OCI-LY1 (cell line): ENCODE measurements at regions not wholly inside any gene's neighbourhood (a gene's known extent, or its start where the extent isn't known, plus 50 kb on each side); places are given as distances from the start of the nearest gene placed in this dataset.

Experiments used
- H2AFZ ChIP-seq: fragments of 200-600 bp; sonication (generic), shearing (Covaris generic); 2 replicates; pipeline ENCODE4 v1.6.0; 2014; ENCODE audit warnings: antibody characterized with exemption, mild to moderate bottlenecking, low read length
- H3F3A ChIP-seq: fragments of 200-600 bp; sonication (generic), shearing (Covaris generic); 2 replicates; pipeline ENCODE4 v1.6.0; 2014; ENCODE audit warnings: mild to moderate bottlenecking, antibody characterized with exemption, low read length, moderate library complexity; ENCODE audit not compliant: insufficient read depth
- H3K27ac ChIP-seq: fragments of 200-600 bp; sonication (generic); 2 replicates; pipeline ENCODE4 v1.5.1; 2014; ENCODE audit warnings: low read length, mixed run types, mild to moderate bottlenecking, low read depth; ENCODE audit not compliant: poor library complexity, severe bottlenecking
- H3K27me3 ChIP-seq: fragments of 200-600 bp; sonication (generic); 2 replicates; pipeline ENCODE4 v1.6.0; 2014; ENCODE audit warnings: antibody characterized with exemption, mild to moderate bottlenecking, low read length, moderate library complexity; ENCODE audit not compliant: insufficient read depth
- H3K36me3 ChIP-seq: fragments of 200-600 bp; sonication (generic); 2 replicates; pipeline ENCODE4 v1.6.1; 2014; ENCODE audit warnings: mild to moderate bottlenecking, antibody characterized with exemption, low read length, moderate library complexity, mixed read lengths; ENCODE audit not compliant: insufficient read depth
- H3K4me1 ChIP-seq: fragments of 200-600 bp; sonication (generic); 2 replicates; pipeline ENCODE4 v1.5.1; 2014; ENCODE audit warnings: mild to moderate bottlenecking, low read length, moderate library complexity; ENCODE audit not compliant: insufficient read depth, severe bottlenecking
- H3K4me2 ChIP-seq: fragments of 200-600 bp; sonication (generic), shearing (Covaris generic); 2 replicates; pipeline ENCODE4 v1.6.1; 2014; ENCODE audit warnings: low read length
- H3K4me3 ChIP-seq: fragments of 200-600 bp; sonication (generic); 2 replicates; pipeline ENCODE4 v1.5.1; 2014; ENCODE audit warnings: low read length, low read depth, mild to moderate bottlenecking, mixed read lengths; ENCODE audit not compliant: poor library complexity, severe bottlenecking
- H3K79me2 ChIP-seq: fragments of 200-600 bp; shearing (Covaris generic); 2 replicates; pipeline ENCODE4 v1.6.1; 2016; ENCODE audit warnings: mixed run types, low read length, mixed read lengths; ENCODE audit not compliant: insufficient read depth
- H3K9ac ChIP-seq: fragments of 200-600 bp; sonication (generic), shearing (Covaris generic); 2 replicates; pipeline ENCODE4 v1.6.1; 2014; ENCODE audit warnings: mild to moderate bottlenecking, low read length, mixed read lengths
- H3K9me2 ChIP-seq: fragments of 200-600 bp; sonication (generic), shearing (Covaris generic); 2 replicates; pipeline ENCODE4 v1.6.1; 2014; ENCODE audit warnings: low read depth, mild to moderate bottlenecking, low read length, mixed read lengths
- H3K9me3 ChIP-seq: fragments of 200-600 bp; shearing (Covaris generic); 2 replicates; pipeline ENCODE4 v1.6.1; 2014; ENCODE audit warnings: low read length, mixed read lengths
- H4K20me1 ChIP-seq: fragments of 200-600 bp; sonication (generic), shearing (Covaris generic); 2 replicates; pipeline ENCODE4 v1.6.0; 2016; ENCODE audit warnings: mild to moderate bottlenecking, low read length; ENCODE audit not compliant: insufficient read depth
- CTCF ChIP-seq: fragments of 200-600 bp; sonication (generic), shearing (Covaris generic); IDR thresholded peaks from 2 replicates; pipeline ENCODE4 v1.5.1; 2017; ENCODE audit warnings: mild to moderate bottlenecking, antibody characterized with exemption, low read length, moderate library complexity, mixed read lengths
- EZH2 ChIP-seq: fragments of 200-600 bp; sonication (generic), shearing (Covaris generic); IDR thresholded peaks from 2 replicates; pipeline ENCODE4 v1.8.0; 2017; ENCODE audit warnings: borderline replicate concordance, mixed run types, mild to moderate bottlenecking, antibody characterized with exemption, low read length, moderate library complexity, mixed read lengths

- Histone ChIP-seq H4K20me1 (no peaks in the 10 kb centered on the region), H3K4me2 (no peak overlapping the region), H3K27me3 (no peaks in the 10 kb centered on the region), H3K79me2 (no peaks in the 10 kb centered on the region), H3K9me2 (no peaks in the 10 kb centered on the region), H3K4me3 (no peak overlapping the region), H3K36me3 (no peaks in the 10 kb centered on the region), H2AFZ (no peak overlapping the region), H3K9me3 (no peaks in the 10 kb centered on the region), H3K9ac (no peak overlapping the region), H3K27ac (no peak overlapping the region), H3K4me1 (no peaks in the 10 kb centered on the region), H3F3A (no peaks in the 10 kb centered on the region)
- no peak for TF ChIP-seq CTCF
- no peak for TF ChIP-seq EZH2
Observed at GRCh38 chr12:19867151-19867550, 427.9 kb downstream of the AEBP2 start.

GRCh38 chr12:19867970-19868369 lies 428.7 kb downstream of the AEBP2 start:
- no peaks in the 10 kb centered on the region for H3F3A ChIP-seq
- H3K9ac ChIP-seq = no peak overlapping the region
- no peak overlapping the region for H2AFZ ChIP-seq
- H3K79me2 ChIP-seq = no peaks in the 10 kb centered on the region
- H3K9me3 ChIP-seq = no peaks in the 10 kb centered on the region
- no peak overlapping the region for H3K4me3 ChIP-seq
- H3K36me3 ChIP-seq = no peaks in the 10 kb centered on the region
- H4K20me1 ChIP-seq = no peaks in the 10 kb centered on the region
- no peak overlapping the region for H3K27ac ChIP-seq
- TF ChIP-seq EZH2 = no peak
- no peak for TF ChIP-seq CTCF
- no peak overlapping the region for H3K4me2 ChIP-seq
- H3K27me3 ChIP-seq = no peaks in the 10 kb centered on the region
- H3K4me1 ChIP-seq = no peaks in the 10 kb centered on the region
- no peaks in the 10 kb centered on the region for H3K9me2 ChIP-seq

- no peak overlapping the region for H3K9ac ChIP-seq
- no peak overlapping the region for H3K4me3 ChIP-seq
Observed at GRCh38 chr12:19869413-19869812, 430.1 kb downstream of the AEBP2 start.

More at GRCh38 chr12:19869413-19869812, 430.1 kb downstream of the AEBP2 start:
- TF ChIP-seq EZH2 (no peak), CTCF (no peak)
- Histone ChIP-seq H3K27me3 (no peaks in the 10 kb centered on the region), H2AFZ (no peak overlapping the region), H3K4me2 (no peak overlapping the region), H4K20me1 (no peaks in the 10 kb centered on the region), H3K36me3 (no peaks in the 10 kb centered on the region), H3K4me1 (no peaks in the 10 kb centered on the region), H3K9me2 (no peaks in the 10 kb centered on the region), H3K27ac (no peak overlapping the region), H3F3A (no peaks in the 10 kb centered on the region), H3K79me2 (no peaks in the 10 kb centered on the region), H3K9me3 (no peaks in the 10 kb centered on the region)
